HG03196 (cell line): ENCODE measurements at regions not wholly inside any gene's neighbourhood (a gene's known extent, or its start where the extent isn't known, plus 50 kb on each side); places are given as distances from the start of the nearest gene placed in this dataset.

ENCODE experiments used
- ATAC-seq: cut with Tn5 transposase; IDR thresholded peaks from one replicate; pipeline ENCODE4 v1.9.1; 2021; ENCODE audit not compliant: unreplicated experiment

DNA sequence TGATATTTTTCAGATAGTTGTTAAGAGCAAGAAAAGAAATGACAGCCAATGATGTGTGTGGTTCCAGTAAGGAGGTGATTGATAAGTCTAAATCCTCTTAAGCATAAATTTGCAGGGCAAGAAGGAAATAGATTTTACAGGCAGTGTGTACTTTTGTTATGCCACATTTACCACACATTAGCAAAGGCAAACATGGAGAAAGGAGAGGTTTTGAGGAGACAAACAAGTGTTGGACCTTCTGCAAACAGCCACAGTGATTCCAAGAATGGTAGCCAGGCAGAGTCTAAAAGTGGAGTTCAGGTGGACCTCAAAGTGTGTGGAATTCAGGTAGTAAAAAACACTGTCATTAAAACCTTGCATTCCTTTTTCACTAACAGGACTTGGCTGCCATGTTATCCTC lies 295.9 kb upstream of the ITGA1 start:
- no peak for ATAC-seq

DNA sequence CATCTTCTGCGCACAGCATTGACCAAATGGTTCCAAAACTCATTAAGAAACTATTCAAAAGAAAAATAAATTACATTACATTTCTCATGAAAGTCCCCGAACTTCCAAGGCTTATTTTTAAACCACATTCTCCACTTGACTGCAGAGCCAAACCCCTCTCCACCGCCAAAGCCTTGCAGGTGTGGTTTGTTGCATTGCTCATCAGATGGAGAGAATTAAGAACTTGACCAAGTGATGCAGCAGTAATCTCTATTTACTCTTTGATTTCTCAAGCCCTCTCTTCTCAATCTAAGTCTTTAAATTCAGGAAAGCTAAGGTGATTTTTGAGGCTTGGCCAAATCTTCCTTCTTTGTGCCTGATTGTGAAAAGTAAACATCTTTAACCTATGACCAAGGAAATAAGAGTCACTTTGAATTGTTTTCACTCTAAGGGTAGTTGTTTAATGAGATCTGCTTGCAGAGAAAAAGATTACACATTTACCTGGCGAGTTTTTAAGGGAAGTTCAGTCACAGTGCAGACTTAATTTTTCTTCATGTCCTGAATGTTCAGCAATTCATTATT lies 290.5 kb upstream of the ITGA1 start:
- no peak for ATAC-seq

DNA sequence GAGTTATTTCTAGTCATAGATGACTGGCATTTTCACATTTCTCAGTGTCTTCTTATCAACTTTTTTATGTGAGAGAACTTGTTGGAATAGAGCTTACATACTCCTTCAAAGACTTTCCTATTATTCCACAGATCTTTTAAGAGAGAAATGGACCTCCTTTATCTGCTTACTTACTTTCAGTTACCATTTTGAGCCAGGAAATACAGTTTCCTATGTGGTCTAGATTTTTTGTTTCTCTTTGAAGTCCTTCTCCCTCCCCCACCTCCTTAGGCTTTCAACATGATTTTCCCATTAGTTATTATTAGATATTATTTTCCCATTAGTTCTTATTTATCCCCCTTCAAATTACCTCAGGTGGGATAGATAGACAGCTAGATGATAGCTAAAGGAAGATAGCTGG lies 289.1 kb upstream of the ITGA1 start:
- ATAC-seq: no peak

DNA sequence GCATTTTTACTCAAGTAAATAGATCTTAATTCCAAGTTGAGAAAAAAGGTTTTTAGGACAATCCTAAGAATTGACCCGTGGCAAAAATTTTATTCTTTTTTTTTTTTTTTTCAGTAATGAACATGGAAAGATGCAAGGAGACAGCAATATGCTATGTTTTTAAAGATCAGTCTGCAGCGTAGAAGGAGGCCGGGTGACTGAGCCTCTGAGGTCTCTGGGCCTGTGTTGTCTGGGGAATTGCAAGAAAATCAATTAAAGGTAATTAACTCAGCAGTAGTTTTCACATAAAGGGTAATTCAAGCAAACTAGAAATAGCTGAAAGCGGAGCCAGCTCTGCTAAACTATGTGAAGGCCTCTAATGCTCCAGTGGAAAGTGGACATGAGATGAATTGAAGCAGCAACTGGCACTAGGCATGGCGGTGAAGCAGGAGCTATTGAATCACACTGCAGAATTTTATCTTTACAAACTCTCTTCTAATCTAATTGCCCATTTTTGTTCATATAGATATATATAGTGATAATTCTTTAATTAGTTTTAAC lies 285.2 kb upstream of the ITGA1 start:
- no peak for ATAC-seq

DNA sequence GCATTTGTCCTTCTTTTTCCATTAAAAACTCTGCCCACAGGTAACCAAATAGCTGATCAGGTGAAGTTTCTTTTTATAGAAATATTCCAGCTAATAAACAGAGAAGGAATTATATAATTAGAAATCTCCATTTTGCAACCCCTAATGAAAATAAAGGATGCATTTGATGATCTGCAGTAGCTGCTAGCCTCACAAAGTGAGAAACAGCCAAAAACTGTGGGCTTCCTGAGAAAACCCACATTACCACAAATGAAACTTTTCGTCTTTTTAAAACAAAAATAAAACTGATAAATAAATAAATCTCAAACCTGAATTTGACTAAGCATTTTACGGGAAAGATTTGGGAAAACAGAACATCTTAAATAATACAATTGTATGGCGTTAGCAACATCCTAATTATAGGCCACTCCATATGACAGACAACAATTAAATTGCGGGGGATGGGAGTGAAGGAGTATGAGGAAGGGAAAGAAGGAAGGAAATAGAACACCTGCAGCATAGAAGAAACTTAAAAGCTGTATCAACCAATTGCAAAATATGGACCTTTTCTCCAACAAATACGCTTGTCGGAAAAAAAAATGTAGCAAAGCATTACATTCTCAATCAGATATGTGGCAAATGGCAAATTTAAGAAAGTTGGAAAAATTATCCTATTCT lies 283.0 kb upstream of the ITGA1 start:
- no peak for ATAC-seq

DNA sequence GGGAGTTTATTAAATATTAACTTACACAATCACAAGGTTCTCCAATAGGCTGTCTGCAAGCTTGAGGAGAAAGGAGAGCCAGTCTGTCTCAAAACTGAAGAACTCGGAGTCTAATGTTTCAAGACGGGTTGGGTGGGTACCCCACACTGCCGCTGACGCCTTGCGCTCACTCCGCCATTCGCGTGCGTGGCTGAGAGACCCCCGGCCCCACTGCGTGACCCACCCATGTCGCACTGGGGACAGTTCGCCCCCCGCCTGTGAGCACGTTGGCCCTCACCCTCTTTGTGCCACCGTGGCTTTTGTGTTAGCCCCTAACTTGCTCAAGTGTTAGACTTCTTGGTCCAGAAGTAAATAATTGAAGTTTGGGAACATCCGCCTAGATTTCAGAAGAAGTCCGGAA lies 270.0 kb upstream of the ITGA1 start:
- no peak for ATAC-seq

DNA sequence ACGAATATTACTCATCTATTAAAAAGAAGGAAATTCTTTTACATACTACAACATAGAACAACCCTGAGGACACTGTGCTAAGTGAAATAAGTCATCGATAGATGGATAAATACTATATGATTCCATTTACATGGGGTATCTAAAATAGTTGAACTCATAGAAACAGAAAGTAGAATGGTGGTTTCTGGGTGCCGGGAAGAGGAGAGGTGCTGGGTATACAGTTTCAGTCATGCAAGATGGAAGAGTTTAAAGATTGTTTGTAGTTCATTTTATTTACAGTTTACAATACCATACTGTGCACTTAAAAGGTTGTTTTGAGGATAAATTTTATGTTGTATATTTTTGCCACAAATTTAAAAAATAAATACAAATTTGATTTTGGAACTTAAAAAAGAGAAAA lies 267.5 kb upstream of the ITGA1 start:
- no peak for ATAC-seq

DNA sequence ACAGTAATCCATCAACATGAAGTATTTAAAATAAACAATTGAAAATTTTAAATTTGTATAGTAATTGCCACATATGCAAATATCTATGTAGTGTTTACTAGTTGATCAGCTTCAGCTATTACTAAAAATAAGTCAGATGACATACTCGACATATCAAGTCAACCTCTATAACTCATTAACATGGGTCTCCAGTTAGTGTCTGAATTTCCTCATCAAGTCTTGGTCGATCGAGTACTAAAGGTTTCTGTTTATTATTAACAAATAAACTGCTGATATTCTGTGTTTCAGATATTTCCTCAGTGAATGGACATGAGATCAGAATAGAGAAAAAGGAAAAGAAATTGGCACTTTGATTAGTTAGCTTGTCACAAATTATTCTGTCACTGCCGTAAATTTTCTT lies 266.5 kb upstream of the ITGA1 start:
- ATAC-seq: no peak

DNA sequence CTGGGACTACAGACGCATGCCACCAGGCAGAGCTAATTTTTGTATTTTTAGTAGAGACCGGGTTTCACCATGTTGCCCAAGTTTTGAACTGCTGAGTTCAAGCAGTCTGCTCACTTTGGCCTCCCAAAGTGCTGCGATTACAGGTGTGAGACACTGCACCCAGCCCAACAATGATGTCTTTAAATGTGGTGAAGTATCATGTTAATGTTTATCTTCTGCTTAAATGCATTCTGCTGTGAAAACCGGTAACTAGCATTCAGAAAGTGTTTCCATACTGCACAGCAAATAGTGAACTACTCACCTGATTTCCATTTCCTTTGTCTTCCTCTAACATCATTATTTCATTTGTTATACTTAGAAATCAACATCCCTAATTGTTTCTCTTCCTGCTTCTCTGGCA lies 264.0 kb upstream of the ITGA1 start:
- ATAC-seq: no peak

DNA sequence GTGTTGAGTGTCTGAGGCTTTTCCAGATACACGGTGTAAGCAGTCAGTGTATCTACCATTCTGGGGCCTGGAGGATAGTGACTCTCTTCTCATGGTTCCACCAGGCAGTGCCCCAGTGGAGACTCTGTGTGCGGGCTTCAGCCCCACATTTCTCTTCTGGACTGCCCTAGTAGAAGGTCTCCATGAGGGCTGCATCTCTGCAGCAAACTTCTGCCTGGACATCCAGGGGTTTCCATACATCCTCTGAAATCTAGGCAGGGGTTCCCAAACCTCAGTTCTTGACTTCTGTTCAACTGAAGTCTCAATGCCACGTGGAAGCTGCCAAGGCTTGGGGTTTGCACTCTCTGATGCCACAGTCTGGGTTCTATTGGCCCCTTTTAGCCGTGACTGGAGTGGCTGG lies 256.6 kb upstream of the ITGA1 start:
- ATAC-seq: no peak

DNA sequence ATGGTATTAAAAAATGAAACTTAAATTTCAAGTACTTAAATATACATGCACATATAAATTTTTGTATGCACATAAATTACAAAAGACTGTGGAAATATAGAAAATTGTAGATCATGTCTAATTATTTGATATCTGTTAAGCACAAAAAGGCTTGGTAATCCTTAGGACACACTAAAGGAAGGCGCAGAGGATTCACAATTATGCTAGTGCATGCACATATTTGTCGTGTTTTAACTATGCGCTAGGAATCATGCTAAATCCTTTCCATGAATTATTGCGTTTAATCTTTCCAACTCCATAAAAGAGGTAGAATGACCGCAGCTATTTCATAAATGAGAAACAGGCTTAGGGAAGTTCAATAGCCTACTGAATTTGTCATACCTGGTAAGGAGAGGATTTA lies 244.1 kb upstream of the ITGA1 start:
- no peak for ATAC-seq

DNA sequence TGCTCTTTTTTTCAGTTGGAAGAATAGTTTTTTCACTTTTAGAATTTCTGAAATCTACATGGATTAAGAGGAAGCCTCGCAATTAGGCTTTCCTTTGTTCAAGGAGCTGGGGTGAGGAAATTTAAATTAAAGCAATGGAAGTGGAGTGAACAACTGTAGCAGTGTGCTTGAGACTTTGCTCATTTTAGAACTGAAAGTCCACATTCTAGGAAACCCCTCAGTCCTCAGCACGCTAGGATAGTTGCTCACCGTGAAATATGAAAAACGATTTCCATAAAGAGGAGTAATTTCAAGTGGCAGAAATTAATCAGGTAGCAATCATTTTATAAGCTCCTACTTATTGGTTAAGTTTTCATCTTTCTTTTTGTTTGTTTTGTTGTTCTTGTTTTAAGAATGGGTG lies 243.0 kb upstream of the ITGA1 start:
- ATAC-seq: no peak

DNA sequence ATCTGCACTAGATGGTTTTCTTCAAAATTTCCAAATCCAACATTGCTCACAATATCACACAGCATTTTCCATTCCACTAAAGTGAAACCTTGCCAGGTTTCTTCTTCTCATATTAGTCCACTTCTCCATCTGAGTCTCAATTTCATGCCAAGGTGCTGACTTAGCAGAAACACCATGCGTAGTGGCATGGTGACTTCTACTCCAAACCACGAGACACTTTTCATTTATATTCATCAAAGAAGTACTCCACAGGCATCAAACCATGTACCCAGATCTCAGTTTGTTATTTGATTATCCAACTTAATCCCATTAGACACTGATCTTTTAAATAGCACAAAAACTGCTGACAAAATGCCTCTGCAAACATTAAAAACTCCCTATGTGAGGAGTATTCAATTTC lies 233.4 kb upstream of the ITGA1 start:
- ATAC-seq: no peak

DNA sequence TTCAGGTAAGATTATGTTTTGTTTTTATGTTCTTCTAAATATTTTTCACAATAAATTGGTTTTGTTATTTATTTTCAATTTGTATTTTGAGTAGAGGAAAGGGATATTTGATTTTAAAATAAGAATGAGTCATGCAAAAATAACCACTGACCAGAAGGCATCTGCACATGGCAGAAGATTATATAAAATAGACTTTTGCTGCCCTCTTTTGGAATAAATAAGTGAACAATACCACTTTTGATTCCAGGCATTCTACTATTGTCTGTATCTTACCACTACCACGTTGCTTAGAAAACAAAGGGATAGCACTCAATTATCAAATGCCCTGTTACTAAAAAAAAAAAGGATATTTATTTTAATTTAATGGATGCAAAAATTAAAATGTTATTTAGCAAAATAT lies 227.3 kb upstream of the ITGA1 start:
- ATAC-seq: no peak

DNA sequence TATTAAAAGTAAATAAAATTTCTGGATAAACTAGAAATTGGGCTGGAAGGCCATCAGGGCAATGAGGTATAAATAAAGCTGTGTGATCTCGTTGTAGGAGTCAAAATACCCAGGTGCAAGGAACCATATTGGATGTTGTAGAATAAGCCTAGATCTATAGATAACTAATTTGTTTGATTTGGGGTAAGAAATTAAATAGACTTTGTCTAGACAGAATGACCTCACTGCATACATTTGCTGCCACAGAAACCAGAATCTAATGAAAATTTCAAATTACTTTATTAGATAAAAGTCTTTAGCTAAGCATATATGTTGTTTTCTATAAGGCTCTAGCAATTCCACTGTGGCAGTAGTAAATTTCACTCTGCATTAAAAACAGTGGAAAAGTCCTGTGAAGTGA lies 225.2 kb upstream of the ITGA1 start:
- ATAC-seq: no peak

DNA sequence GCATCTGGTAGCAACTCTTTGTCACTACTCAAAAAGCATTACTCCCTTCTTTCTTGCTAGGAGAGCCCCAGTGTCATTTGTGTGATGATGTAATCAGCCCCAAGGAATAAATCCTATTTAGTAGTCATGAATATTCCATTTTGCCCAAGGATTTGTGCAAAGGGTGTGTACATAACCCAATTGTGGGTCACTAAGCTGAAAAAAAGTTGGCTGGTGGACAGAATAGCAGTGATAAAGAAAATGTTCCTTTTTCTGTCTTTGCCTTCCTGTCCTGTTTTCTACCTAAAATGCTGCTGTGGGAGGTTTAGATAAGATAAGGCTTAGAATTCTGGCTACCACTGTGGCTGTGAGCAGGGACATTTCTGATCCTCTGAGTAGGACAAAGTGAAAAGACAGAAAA lies 223.1 kb upstream of the ITGA1 start:
- no peak for ATAC-seq

DNA sequence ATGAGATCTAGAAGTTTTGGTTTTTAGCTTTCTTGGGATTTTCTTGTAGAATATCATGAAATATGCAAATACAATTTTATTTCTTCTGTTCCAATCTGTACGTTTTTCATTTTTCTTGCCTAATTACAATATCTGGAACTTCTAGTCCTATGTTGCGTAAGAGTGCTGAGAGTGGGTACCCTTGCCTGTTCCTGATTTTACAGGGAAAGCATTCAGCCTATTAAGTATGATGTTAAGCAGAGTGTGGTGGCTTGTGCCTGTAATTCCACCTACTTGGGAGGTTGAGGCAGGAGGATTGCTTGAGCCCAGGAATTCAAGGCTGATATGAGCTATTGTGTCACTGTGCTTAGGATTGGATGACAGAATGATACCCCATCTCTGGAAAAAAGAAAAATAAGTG lies 210.2 kb upstream of the ITGA1 start:
- ATAC-seq: no peak

DNA sequence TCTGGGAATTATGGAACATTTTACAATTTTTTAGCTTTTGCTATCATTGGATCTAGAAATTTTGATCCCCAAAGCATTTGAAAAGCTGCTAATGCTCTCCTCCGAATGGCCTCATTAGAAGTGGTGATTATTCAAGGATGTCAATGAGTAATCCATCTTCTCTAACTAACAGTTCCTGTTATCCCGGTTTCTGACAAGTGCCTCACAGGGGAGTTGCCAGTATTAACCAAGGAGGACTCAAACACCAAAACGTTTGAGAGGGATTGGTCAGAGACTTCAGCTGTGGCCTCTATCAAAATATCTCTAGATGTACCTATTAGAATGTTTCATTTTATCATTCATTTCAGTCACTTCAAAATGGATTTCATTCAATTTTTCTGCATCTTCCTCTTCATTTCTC lies 208.3 kb upstream of the ITGA1 start:
- ATAC-seq: no peak

DNA sequence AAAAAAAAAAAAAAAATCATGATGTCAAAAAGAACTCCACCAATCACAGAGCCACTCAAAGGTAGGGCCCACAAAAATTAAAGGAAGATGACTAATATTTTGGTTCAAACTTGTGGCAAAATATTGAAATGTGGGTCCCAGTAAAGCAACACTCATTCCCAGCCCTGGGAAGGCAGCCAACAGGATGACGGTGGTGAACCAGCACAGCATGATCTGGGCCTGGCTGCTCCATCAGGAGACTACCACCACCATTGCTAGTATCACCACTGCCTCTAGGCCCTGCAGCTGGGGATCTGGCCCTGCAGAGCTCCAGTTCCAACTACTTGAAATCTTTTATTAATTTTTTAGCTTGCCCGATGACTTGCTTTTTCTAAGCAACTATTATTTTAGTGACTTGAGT lies 206.8 kb upstream of the ITGA1 start:
- ATAC-seq: no peak

DNA sequence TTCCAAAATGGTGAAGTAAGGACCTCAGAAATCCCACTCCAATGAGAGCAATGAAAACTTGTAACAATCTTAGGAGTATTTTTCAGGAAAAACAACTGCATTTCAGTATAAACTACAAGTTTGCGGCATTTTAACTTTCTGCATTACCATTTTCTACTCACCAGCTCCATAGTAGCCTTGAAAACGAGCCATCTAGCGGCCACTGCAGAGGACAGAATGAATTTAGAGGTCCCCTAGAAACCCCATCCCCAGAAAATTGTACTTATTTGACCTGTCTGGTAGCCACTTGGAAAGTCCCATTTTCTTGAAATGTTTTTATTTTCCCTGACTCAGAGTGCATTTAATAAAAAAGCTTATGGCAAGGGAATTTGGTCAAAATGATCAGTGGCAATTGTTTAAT lies 205.4 kb upstream of the ITGA1 start:
- ATAC-seq: no peak

DNA sequence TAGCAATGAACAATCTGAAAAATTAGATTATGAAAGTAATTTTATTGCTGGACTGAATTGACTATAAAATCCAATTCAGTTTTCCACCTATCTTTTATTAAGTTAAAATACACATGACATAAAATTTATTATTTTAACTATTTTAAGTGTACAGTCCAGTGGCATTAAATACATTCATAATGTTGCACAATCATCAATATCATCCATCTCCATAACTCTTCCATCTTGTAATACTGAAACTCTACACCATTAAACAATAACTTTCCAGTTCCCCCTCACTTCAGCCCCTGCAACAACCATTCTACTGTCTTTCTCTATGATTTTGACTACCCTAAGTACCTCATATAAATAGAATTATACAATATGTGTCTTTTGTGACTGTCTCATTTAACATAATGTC lies 200.6 kb upstream of the ITGA1 start:
- ATAC-seq: no peak

DNA sequence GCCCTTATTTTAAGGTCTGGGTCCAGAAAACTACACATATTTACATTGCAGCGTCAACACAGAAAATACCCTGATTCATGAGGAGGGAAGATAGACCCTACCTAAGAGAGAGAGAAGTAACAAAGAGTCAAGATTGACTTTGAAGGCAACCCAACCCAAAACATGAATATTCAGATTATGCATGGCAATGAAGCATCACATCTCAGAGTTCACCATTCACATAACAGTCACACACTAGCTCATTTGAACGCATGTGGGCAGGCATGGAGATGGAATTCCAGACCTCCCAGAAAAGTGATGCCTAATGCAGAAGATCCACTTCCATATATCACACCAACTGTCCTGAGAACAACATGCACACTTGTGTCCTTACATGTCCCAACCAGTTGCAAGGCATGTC lies 190.1 kb upstream of the ITGA1 start:
- ATAC-seq: no peak

DNA sequence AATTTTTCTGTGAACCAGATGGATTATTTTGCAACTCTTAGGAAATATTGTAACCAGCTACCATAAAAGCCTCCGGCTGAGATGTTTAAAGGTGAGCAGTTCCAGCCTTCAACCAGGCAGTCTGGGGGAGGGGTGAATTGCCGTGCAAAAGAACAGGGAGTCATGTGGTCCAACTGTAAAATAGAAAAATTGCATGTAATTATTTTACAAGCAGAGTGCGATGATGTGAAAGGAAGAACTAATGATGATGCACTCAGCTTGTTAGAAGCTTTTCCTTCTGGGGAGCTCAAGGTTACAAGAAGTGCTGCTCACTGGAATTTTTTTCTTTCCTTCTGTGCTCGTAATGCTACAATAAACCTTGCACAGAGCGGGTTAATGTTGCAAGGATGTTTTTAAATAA lies 188.7 kb upstream of the ITGA1 start:
- no peak for ATAC-seq
